ENCODE measurements at regions not wholly inside any gene's neighbourhood (a gene's known extent, or its start where the extent isn't known, plus 50 kb on each side); places are given as distances from the start of the nearest gene placed in this dataset.
"Not testable (repeated sequence)": the region's sequence is repeated elsewhere in the genome, so short reads cannot be mapped to it uniquely, and the experiment has no call there.

GRCh38 chr1:181173761-181174447 lies 85.4 kb downstream of the IER5 start:
- DNase-seq: no peak

GRCh38 chr1:181174861-181175260 lies 86.4 kb downstream of the IER5 start:
- no peak for DNase-seq

GRCh38 chr1:181175356-181175910 lies 86.9 kb downstream of the IER5 start:
- DNase-seq: no peak

GRCh38 chr1:181175955-181176354 lies 87.5 kb downstream of the IER5 start:
- no peak for DNase-seq

- DNase-seq: no peak
These were observed 89.9 kb downstream of the IER5 start for GRCh38 chr1:181178241-181178879.

GRCh38 chr1:181179279-181179986 lies 90.9 kb downstream of the IER5 start:
- no peak for DNase-seq

GRCh38 chr1:181179987-181180365 lies 91.5 kb downstream of the IER5 start:
- peak; percentile 86 to 88 for DNase-seq

GRCh38 chr1:181180407-181181031 lies 92.0 kb downstream of the IER5 start:
- no peak for DNase-seq

- no peak for DNase-seq
These were observed 93.5 kb downstream of the IER5 start for GRCh38 chr1:181181792-181182585.

GRCh38 chr1:181184621-181185020 lies 96.1 kb downstream of the IER5 start:
- DNase-seq: no peak

GRCh38 chr1:181185461-181185860 lies 97.0 kb downstream of the IER5 start:
- DNase-seq: no peak

GRCh38 chr1:181186133-181186532 lies 97.6 kb downstream of the IER5 start:
- DNase-seq: not testable (repeated sequence)

GRCh38 chr1:181187337-181188126 lies 99.0 kb downstream of the IER5 start:
- DNase-seq: no peak

GRCh38 chr1:181189245-181189644 lies 100.7 kb downstream of the IER5 start:
- DNase-seq: no peak

- DNase-seq: peak; percentile 42 to 68
These were observed 101.3 kb downstream of the IER5 start for GRCh38 chr1:181189691-181190363.

GRCh38 chr1:181190364-181191035 lies 102.0 kb downstream of the IER5 start:
- no peak for DNase-seq

- DNase-seq: no peak
These were observed 103.1 kb downstream of the IER5 start for GRCh38 chr1:181191494-181192040.

- no peak for DNase-seq
These were observed 103.8 kb downstream of the IER5 start for GRCh38 chr1:181192316-181192715.

- no peak for DNase-seq
These were observed 114.6 kb downstream of the IER5 start for GRCh38 chr1:181202986-181203555.

GRCh38 chr1:181204530-181204929 lies 116.0 kb downstream of the IER5 start:
- no peak for DNase-seq
